HG03135 (cell line): ENCODE measurements at regions not wholly inside any gene's neighbourhood (a gene's known extent, or its start where the extent isn't known, plus 50 kb on each side); places are given as distances from the start of the nearest gene placed in this dataset.

Experiments used
- ATAC-seq: cut with Tn5 transposase; IDR thresholded peaks from one replicate; pipeline ENCODE4 v1.9.1; 2021; ENCODE audit warnings: mild to moderate bottlenecking, moderate library complexity; ENCODE audit not compliant: unreplicated experiment

DNA sequence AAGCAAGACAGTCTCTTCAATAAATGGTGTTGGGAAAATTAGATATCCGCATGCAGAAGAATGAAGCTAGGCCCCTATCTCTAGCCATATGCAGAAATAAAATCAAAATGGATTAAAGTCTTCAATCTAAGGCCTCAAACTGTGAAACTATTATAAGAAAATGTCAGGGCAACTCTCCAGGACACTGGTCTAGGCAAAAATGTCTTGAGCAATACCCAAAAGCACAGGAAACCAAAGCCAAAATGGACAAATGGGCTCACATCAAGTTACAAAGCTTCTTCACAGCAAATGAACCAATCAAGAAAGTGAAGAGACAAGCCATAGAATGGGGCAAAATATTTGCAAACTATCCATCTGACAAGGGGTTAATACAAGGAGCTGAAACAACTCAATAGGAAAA lies 338.8 kb downstream of the NNT start:
- no peak for ATAC-seq

DNA sequence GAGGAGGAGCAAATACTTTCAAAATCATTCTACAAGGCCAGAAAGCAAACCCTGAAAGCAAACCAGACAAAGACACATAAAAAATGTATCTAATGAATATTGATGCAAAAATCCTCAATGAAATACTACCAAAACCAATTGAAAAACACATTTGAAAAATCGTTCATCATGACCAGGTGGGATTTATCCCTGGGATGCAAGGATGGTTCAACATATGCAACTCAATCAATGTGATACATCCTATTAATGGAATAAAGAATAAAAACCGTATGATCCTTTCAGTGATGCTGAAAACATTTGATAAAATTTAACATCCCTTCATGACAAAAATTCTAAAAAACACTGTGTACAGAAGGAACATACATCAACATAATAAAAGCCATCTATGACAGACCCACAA lies 337.6 kb downstream of the NNT start:
- ATAC-seq = no peak

- ATAC-seq = no peak
Observed at GRCh38 chr5:43926923-43927322, 323.9 kb downstream of the NNT start.

DNA sequence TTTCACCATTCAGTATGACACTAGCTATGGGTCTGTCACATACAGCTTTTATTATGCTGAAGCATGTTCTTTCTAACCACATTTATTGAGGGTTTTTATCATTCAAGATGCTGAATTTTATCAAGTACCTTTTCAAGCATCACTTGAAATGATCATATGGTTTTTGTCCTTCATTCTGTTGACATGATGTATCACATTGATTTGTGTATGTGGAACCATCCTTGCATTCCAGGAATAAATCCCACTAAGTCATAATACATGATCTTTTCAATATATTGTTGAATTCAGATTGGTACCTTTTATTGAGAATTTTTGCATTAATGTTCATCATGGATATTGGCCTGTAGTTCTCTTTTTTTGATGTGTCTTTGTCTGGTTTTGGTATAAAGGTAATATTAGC lies 317.4 kb downstream of the NNT start:
- no peak for ATAC-seq

DNA sequence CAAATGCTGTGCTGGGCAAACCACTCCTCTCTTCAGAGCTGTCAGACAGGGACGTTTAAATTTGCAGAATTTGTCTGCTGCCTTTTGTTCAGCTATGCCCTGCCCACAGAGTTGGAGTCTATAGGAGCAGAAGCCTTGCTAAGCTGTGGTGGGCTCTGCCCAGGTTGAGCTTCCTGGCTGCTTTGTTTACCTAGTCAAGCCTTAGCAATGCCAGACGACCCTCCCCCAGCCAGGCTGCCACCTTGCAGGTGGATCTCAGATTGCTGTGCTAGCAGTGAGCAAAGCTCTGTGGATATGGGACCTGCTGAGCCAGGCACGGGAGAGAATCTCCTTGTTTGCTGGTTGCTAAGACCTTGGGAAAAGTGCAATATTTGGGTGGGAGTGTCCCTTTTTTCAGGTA lies 314.9 kb downstream of the NNT start:
- no peak for ATAC-seq

DNA sequence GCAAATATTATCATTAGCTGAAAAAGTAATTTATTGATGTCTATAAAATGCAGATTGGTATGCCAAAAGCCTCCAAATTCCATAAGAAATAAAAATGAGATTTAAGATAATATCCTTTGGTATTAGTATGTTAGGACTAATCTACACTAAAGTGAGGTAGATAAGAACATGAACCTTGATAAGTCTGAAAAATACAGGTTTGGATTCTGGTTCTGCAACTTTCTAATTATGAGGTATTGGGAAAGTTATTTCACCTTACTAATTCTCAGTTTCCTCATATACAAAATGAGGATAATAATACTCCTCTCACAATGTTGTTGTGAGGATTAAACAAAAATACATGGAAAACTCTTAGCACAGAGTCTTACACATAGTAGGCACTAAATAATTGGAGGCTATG lies 300.1 kb downstream of the NNT start:
- no peak for ATAC-seq

DNA sequence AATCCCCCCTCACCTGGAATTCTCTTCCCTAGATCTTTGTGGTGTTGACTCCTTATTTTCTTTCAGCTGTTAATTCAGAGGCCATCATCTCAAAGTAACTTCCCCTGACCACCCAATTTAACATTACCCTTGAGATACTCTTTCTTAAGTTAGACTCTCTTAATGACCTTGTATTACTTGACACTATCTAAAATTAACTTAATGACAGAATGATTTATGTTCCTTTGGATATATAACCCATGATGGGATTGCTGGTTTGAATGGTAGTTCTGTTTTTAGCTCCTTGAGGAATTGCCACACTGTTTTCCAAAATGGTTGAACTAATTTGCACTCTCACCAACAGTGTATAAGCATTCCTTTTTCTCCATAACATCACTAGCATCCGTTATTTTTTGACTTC lies 298.0 kb downstream of the NNT start:
- ATAC-seq = no peak

GRCh38 chr5:43895876-43896275 lies 292.9 kb downstream of the NNT start:
- ATAC-seq = no peak

GRCh38 chr5:43893951-43894684 lies 291.1 kb downstream of the NNT start:
- ATAC-seq = no peak

GRCh38 chr5:43891112-43891511 lies 288.1 kb downstream of the NNT start:
- ATAC-seq = no peak

DNA sequence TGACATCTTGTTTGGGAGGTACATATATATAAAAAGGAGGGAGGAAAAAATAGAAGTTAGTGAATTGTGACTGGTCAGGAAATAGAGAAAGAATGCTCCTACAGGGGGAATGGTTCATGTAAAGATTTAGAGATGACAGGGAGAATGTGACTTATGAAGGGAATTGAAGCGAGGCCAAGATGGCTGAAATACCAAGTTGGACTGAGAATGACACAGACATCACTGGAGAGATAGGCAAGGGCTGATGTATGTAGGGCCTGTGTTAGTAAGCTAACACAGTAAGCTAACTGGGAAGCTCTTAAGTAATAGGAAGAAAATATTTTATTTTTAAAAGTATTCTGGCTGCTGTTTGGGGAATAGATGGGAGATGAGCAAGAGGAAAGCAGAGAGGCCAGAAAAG lies 286.3 kb downstream of the NNT start:
- no peak for ATAC-seq

DNA sequence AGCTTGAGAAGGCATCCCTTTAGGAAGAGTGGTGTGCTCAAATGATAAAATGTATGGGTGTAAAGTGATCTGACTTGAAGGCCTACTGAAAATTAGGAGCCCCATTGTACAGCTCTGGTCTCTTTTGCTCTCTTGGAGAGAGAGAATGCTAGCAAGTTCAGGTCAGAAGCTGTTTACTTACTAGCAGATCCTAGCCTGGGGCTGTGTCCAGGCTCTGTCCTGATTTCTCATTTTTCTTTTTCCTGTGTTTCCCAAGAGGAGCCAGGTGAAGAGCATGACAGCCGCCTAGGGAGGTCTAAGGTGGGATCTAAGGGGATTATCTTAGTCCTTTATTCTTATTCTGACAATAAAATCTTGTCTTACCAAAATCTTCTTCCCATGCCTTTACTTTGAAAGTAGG lies 272.8 kb downstream of the NNT start:
- no peak for ATAC-seq

DNA sequence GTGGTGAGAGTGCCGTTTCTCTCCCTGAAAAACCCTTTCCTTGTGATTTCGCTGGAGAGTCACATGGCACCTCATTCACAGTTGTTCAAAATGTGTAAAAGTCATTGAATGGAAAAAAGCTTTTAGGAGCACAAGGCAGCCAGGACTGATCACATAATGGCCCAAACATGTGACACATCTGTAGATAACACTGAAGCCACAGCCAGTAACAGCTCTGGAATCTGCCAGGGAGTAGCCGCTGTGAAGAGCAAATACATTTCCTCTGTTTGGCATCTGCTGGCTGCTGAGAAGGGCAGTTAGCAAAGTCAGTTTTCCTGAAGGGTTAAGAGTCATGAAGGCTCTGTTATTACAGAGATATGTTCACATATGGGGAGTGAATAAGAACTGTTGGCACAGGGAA lies 271.8 kb downstream of the NNT start:
- no peak for ATAC-seq

DNA sequence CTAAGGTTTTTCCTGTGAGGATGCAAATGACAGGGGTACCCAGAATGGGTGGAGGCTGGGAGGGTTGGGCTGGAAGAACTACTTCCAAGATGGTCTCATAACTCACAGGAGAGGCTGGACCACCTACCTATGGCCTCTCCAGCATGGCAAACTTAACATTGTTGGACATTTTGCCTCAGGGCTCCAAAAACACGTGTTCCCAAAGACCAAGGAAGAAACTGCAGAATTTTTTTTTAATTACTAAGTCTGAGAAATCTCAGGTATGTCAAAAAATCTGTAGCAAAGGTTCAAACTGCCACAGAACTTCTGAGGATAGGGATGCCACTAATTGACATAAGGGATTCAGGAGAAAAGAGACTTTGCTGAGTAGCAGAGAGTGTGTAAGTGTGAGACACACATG lies 270.8 kb downstream of the NNT start:
- ATAC-seq = no peak

DNA sequence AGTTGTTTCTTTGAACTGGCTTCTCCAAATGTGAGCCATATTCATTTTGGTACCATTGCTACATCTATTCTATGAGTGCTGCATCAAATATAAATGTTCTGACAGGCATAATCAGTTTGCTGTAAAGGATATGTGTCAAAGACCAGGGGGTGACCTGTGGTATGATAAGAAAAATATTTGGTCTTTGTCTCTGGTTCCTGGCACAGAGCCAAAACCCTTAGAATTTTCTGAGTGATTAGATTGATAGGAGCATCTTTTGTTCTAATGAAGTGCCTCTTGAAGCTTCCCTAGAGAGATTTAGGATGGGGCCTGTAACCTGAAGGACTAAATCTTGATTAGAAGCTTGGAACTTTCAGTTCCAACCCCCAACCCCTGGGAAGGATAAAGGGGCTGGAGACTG lies 256.3 kb downstream of the NNT start:
- no peak for ATAC-seq

DNA sequence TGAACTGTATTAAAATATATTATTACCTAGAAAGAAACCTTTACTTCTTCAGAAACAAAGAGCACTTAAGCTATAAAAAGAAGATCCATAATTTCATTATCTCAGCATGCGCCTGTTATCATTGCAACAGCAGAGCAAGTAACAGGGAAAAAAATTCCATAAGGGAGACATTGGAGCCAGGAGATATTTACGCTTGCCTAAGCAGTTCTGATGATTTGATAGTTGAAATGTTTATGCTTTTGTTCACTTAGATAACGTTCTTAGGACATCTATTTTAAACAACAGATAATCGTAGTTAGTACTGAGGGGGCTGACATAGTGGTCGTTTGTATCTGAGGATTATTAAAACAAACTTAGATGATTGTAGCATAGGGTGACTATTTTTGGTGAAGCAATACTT lies 252.5 kb downstream of the NNT start:
- no peak for ATAC-seq

- ATAC-seq = no peak
Observed at GRCh38 chr5:43854697-43855292, 251.8 kb downstream of the NNT start.

DNA sequence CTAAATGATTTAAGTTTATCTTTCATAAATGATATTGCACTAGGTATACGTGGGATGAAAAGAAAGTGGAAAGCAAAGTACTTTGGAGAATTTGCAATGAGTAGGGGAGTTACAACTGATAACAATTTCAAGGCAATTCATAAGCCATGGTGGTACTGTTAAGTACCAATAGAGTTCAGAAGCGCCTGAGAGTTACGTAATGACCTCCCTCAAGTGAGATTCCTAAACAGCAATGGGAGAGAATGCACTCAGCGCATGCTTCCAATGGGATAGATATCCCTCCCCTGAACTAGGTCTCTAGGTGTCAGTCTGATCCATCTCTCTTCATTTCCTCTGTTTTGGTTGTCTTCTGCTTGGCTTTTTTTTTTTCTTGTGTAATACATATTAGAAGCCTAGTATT lies 249.3 kb downstream of the NNT start:
- ATAC-seq = no peak

DNA sequence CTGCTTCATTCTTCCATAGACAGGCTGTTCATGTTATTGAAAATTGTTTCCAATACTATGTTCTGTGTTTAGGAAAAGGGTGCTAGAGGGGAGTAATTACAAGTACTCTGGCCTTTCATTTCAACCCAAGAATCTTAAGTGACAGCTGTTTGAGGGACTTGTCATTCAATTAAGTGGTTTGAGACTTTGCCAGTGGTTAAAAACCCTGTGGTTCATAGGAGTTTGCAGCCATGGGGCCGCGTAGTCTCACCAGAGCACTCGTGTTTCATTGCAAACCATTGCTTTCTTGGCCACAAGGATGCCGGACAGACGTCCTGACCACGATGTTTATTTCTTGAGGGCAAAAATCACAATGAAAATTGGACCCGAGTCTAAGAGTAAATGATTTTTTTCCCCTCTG lies 248.8 kb downstream of the NNT start:
- no peak for ATAC-seq

DNA sequence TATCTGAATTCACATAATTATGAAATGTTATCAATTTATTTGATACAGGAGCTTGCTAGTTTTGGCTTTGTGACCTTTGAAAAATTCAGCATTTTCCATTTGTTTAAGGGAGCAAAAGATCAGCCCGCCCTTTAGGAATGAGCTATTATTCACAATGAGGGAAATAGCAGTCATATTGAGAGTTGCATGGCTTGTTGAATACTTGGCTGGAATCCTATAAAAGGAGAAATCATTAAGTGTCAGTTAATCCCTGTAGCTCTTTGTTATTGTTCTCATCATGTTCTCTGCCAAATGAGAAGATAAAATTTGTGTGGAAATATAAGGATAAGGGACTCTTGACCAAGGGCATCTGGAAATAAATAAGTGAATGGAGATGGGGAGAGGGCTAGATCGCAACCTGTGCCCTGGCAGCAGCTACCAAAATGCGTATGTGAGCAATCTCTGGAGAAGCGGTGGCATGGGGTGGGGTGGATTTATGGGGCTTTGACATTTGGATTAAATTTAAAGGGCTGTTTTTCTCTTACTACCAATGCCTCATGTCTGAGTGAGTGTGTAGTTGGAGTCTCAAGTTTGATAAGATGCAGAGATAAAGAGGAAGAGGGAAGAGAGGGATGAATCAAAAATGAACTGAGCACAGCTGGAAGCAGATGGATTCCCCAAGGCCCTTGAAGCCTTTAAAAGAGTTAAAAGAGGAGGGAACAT lies 237.6 kb downstream of the NNT start:
- ATAC-seq = no peak

DNA sequence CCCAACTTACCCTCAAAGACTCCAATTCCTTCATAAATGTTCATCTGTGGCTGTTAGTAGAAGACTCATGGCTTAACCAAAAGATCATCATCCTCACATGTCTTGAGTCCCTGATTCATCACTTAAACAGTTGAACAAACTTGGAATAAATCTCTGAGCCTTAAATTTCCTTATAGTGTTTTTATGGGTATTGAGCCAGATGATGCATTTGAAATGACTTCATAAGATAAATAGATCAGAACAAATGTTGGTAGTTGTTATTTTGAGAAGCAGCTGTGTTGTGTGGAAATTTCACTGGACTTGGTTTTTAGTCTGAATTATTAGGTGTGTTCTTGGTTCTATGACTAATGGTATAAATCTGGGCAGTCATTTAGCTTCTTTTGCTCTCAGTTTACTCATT lies 236.2 kb downstream of the NNT start:
- ATAC-seq = no peak

DNA sequence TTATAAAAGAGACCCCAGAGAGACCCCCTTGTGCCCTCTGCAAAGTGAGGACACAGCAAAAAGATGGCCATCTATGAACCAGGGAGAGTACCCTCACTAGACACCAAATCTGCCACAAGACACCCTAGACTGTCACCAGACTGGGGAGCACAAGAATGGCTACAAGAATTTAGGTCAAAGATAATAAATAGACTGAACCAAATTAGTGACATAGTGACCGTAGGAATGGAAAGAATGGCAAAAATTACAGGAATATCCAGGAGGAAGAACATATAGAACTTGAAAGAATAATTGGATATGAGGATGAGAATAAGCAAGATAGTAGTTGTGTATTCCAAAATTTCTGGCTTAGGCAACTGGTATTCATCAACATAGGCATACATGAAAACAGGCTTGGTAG lies 235.0 kb downstream of the NNT start:
- ATAC-seq = no peak
